HT-29 (cell line): ENCODE measurements at regions not wholly inside any gene's neighbourhood (a gene's known extent, or its start where the extent isn't known, plus 50 kb on each side); places are given as distances from the start of the nearest gene placed in this dataset.

Experiments used
- DNase-seq: peaks from one replicate; pipeline ENCODE4 v3.0.0-alpha.2; 2015; ENCODE audit warnings: low spot score

GRCh38 chr1:219773110-219773509, 155.2 kb downstream of the SLC30A10 start:
- no peak for DNase-seq

- no peak for DNase-seq
These were observed 155.9 kb downstream of the SLC30A10 start for GRCh38 chr1:219772265-219773036.

- peak; percentile 75 for DNase-seq
These were observed 157.3 kb downstream of the SLC30A10 start for GRCh38 chr1:219771080-219771479.

- no peak for DNase-seq
These were observed 150.4 kb upstream of the ZC3H11B start for GRCh38 chr1:219763321-219763720.

- DNase-seq = no peak
These were observed 148.4 kb upstream of the ZC3H11B start for GRCh38 chr1:219761208-219761860.

- DNase-seq = no peak
These were observed 146.2 kb upstream of the ZC3H11B start for GRCh38 chr1:219759095-219759494.

GRCh38 chr1:219757890-219758289, 145.0 kb upstream of the ZC3H11B start:
- no peak for DNase-seq

GRCh38 chr1:219755234-219755633, 142.3 kb upstream of the ZC3H11B start:
- no peak for DNase-seq

- DNase-seq = no peak
These were observed 141.9 kb upstream of the ZC3H11B start for GRCh38 chr1:219754767-219755166.

GRCh38 chr1:219753914-219754313, 141.0 kb upstream of the ZC3H11B start:
- no peak for DNase-seq

- no peak for DNase-seq
These were observed 139.7 kb upstream of the ZC3H11B start for GRCh38 chr1:219752645-219753044.

GRCh38 chr1:219751870-219752507, 139.1 kb upstream of the ZC3H11B start:
- no peak for DNase-seq

GRCh38 chr1:219749370-219749769, 136.5 kb upstream of the ZC3H11B start:
- no peak for DNase-seq

- DNase-seq = no peak
These were observed 133.2 kb upstream of the ZC3H11B start for GRCh38 chr1:219746141-219746540.

- DNase-seq = no peak
These were observed 132.0 kb upstream of the ZC3H11B start for GRCh38 chr1:219744652-219745469.

GRCh38 chr1:219741011-219741970, 128.4 kb upstream of the ZC3H11B start:
- DNase-seq = no peak

GRCh38 chr1:219733511-219734174, 120.7 kb upstream of the ZC3H11B start:
- no peak for DNase-seq

GRCh38 chr1:219732814-219733491, 120.0 kb upstream of the ZC3H11B start:
- no peak for DNase-seq

GRCh38 chr1:219731771-219732170, 118.9 kb upstream of the ZC3H11B start:
- no peak for DNase-seq
